GM12873 (cell line): ENCODE measurements at regions not wholly inside any gene's neighbourhood (a gene's known extent, or its start where the extent isn't known, plus 50 kb on each side); places are given as distances from the start of the nearest gene placed in this dataset.

ENCODE experiments used
- CTCF ChIP-seq: IDR thresholded peaks from 2 replicates; pipeline ENCODE4 v1.5.1; 2012; ENCODE audit warnings: low read depth, mild to moderate bottlenecking, moderate library complexity, low read length, control low read depth; ENCODE audit not compliant: insufficient read depth; ENCODE audit errors: missing control alignments

GRCh38 chr1:94306521-94306920 is 69.1 kb upstream of the ARHGAP29 start:
- no peak for TF ChIP-seq CTCF

- no peak for TF ChIP-seq CTCF
These were observed 68.3 kb upstream of the ARHGAP29 start for GRCh38 chr1:94305704-94306103.

- no peak for TF ChIP-seq CTCF
These were observed 67.2 kb upstream of the ARHGAP29 start for GRCh38 chr1:94304553-94304952.

GRCh38 chr1:94303005-94303404 is 65.6 kb upstream of the ARHGAP29 start:
- TF ChIP-seq CTCF = no peak

GRCh38 chr1:94302497-94302896 is 65.1 kb upstream of the ARHGAP29 start:
- no peak for TF ChIP-seq CTCF

- no peak for TF ChIP-seq CTCF
These were observed 63.8 kb upstream of the ARHGAP29 start for GRCh38 chr1:94301186-94301585.

GRCh38 chr1:94300731-94301130 is 63.3 kb upstream of the ARHGAP29 start:
- no peak for TF ChIP-seq CTCF
